Upper lobe of left lung (tissue), 4 donors: ENCODE measurements at regions not wholly inside any gene's neighbourhood (a gene's known extent, or its start where the extent isn't known, plus 50 kb on each side); places are given as distances from the start of the nearest gene placed in this dataset.

Source experiments
- POLR2A ChIP-seq, 4 donors: fragments of 450-650 bp; IDR thresholded peaks; one replicate each; pipeline ENCODE4 v1.5.1; 2016 to 2017; ENCODE audit warnings: antibody characterized with exemption in 4 of 4, mild to moderate bottlenecking in 2 of 4
- TF ChIP-seq, protein P1 (sequence below), 6 experiments: fragments of 450-650 bp in 4 of 6; fragments of 200-600 bp in 2 of 6; sonication (generic) in 2 of 6; IDR thresholded peaks; one replicate each; pipeline ENCODE4 v1.5.1; 2016 to 2019; ENCODE audit warnings: antibody characterized with exemption in 6 of 6

- TF ChIP-seq, protein P1, sequence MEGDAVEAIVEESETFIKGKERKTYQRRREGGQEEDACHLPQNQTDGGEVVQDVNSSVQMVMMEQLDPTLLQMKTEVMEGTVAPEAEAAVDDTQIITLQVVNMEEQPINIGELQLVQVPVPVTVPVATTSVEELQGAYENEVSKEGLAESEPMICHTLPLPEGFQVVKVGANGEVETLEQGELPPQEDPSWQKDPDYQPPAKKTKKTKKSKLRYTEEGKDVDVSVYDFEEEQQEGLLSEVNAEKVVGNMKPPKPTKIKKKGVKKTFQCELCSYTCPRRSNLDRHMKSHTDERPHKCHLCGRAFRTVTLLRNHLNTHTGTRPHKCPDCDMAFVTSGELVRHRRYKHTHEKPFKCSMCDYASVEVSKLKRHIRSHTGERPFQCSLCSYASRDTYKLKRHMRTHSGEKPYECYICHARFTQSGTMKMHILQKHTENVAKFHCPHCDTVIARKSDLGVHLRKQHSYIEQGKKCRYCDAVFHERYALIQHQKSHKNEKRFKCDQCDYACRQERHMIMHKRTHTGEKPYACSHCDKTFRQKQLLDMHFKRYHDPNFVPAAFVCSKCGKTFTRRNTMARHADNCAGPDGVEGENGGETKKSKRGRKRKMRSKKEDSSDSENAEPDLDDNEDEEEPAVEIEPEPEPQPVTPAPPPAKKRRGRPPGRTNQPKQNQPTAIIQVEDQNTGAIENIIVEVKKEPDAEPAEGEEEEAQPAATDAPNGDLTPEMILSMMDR (IDR thresholded peaks at IDR 0.05), result no peak
- TF ChIP-seq POLR2A (IDR thresholded peaks at IDR 0.05), result no peak
These were observed 186.0 kb upstream of the PRPS1L1 start for GRCh38 chr7:18213652-18214051.
